Tibial nerve (tissue), 4 donors: ENCODE measurements at regions not wholly inside any gene's neighbourhood (a gene's known extent, or its start where the extent isn't known, plus 50 kb on each side); places are given as distances from the start of the nearest gene placed in this dataset.
"Not testable (repeated sequence)": the region's sequence is repeated elsewhere in the genome, so short reads cannot be mapped to it uniquely, and the experiment has no call there.

ENCODE experiments used
- DNase-seq, 2 donors: peaks; one replicate each; pipeline ENCODE4 v3.0.0-alpha.2; 2019; ENCODE audit warnings: low spot score in 2 of 2
- H3K27ac ChIP-seq, 4 donors: fragments of 200-600 bp; sonication (generic) in 3 of 4; one replicate each; pipeline ENCODE4 v1.5.1; 2017 to 2019; ENCODE audit warnings: mild to moderate bottlenecking in 1 of 4
- H3K27me3 ChIP-seq, 2 donors: fragments of 200-600 bp; sonication (generic) in 1 of 2; one replicate each; pipeline versions ENCODE4 v1.5.1 to v1.6.0; 2017 to 2019
- H3K36me3 ChIP-seq, 3 donors: fragments of 200-600 bp; sonication (generic); one replicate each; pipeline ENCODE4 v1.5.1; 2018 to 2019
- H3K4me1 ChIP-seq, 4 donors: fragments of 200-600 bp; sonication (generic) in 3 of 4; one replicate each; pipeline ENCODE4 v1.5.1; 2017 to 2019
- H3K4me3 ChIP-seq, 4 donors: fragments of 200-600 bp; sonication (generic) in 3 of 4; one replicate each; pipeline ENCODE4 v1.5.1; 2017 to 2019; ENCODE audit warnings: mild to moderate bottlenecking in 1 of 4, moderate library complexity in 1 of 4
- H3K9me3 ChIP-seq, 4 donors: fragments of 200-600 bp; sonication (generic) in 3 of 4; one replicate each; pipeline ENCODE4 v1.5.1; 2017 to 2019
- CTCF ChIP-seq, 5 experiments: fragments of 200-600 bp in 3 of 5; fragments of 450-650 bp in 2 of 5; sonication (generic) in 3 of 5; IDR thresholded peaks; one replicate each; pipeline ENCODE4 v1.5.1; 2016 to 2019; ENCODE audit warnings: antibody characterized with exemption in 5 of 5, mild to moderate bottlenecking in 3 of 5, moderate library complexity in 2 of 5
- EP300 ChIP-seq, 2 donors: sonication (generic); formaldehyde crosslinking; IDR thresholded peaks; one replicate each; pipeline ENCODE4 v1.6.1; 2017; ENCODE audit warnings: antibody characterized with exemption in 2 of 2, mild to moderate bottlenecking in 1 of 2
- POLR2A ChIP-seq, 2 donors: fragments of 450-650 bp; IDR thresholded peaks; one replicate each; pipeline ENCODE4 v1.6.1; 2017; ENCODE audit warnings: antibody characterized with exemption in 2 of 2, mild to moderate bottlenecking in 2 of 2, moderate library complexity in 2 of 2
- WGBS, 2 donors: methylation state at CpG; one replicate each; pipeline ENCODE4 v1.1.5; 2018; 5-methylcytosine and 5-hydroxymethylcytosine counted together

- Histone ChIP-seq H3K9me3 (peaks cover 0 to 2% (median 0%) of the 10 kb centered on the region in 4 donors), H3K27me3 (no peaks in the 10 kb centered on the region), H3K36me3 (no peaks in the 10 kb centered on the region), H3K4me3 (no peak overlapping the region), H3K4me1 (no peaks in the 10 kb centered on the region), H3K27ac (no peak overlapping the region)
- DNase-seq, result no peak
- 62 to 72% methylated on average over 1 of the region's 1 CpG for WGBS, 2 donors
- no peak for TF ChIP-seq EP300 (IDR thresholded peaks at IDR 0.05)
- TF ChIP-seq POLR2A (IDR thresholded peaks at IDR 0.05), result no peak
- no peak for TF ChIP-seq CTCF (IDR thresholded peaks at IDR 0.05)
Observed at GRCh38 chr19:13633522-13633922, 127.2 kb upstream of the CACNA1A start.

- H3K27me3 ChIP-seq, result no peaks in the 10 kb centered on the region
- H3K4me3 ChIP-seq, result no peak overlapping the region
- no peak overlapping the region for H3K27ac ChIP-seq
- H3K4me1 ChIP-seq, result no peaks in the 10 kb centered on the region
- DNase-seq, result no peak
- H3K9me3 ChIP-seq, result peaks cover 0 to 2% (median 0%) of the 10 kb centered on the region in 4 donors
- 13 to 16% methylated on average over 6 of the region's 6 CpGs for WGBS, 2 donors
- TF ChIP-seq POLR2A (IDR thresholded peaks at IDR 0.05), result no peak
- no peak for TF ChIP-seq EP300 (IDR thresholded peaks at IDR 0.05)
- TF ChIP-seq CTCF (IDR thresholded peaks at IDR 0.05), result no peak
- H3K36me3 ChIP-seq, result no peaks in the 10 kb centered on the region
Observed at GRCh38 chr19:13633109-13633508, 126.8 kb upstream of the CACNA1A start.

- H3K4me3 ChIP-seq, H3K4me1 ChIP-seq, H3K27me3 ChIP-seq, DNase-seq, H3K36me3 ChIP-seq, H3K27ac ChIP-seq, H3K9me3 ChIP-seq: not testable (repeated sequence)
- WGBS, 2 donors, result 88 to 92% methylated on average over 7 of the region's 7 CpGs
Observed at GRCh38 chr19:13632164-13632563, 125.9 kb upstream of the CACNA1A start.

GRCh38 chr19:13629687-13630357 lies 123.5 kb upstream of the CACNA1A start:
- Histone ChIP-seq H3K9me3 (no peaks in the 10 kb centered on the region), H3K27me3 (peaks cover 0 to 29% of the 10 kb centered on the region in 2 donors), H3K4me3 (no peak overlapping the region), H3K4me1 (no peaks in the 10 kb centered on the region), H3K27ac (no peak overlapping the region), H3K36me3 (no peaks in the 10 kb centered on the region)
- no peak for DNase-seq
- TF ChIP-seq POLR2A (IDR thresholded peaks at IDR 0.05) (no peak), CTCF (IDR thresholded peaks at IDR 0.05) (no peak), EP300 (IDR thresholded peaks at IDR 0.05) (no peak)
- 71 to 86% methylated on average over 6 of the region's 6 CpGs for WGBS, 2 donors

GRCh38 chr19:13627531-13627930 lies 121.3 kb upstream of the CACNA1A start:
- Histone ChIP-seq H3K36me3 (no peaks in the 10 kb centered on the region), H3K4me1 (no peaks in the 10 kb centered on the region), H3K27me3 (peaks cover 0 to 52% of the 10 kb centered on the region in 2 donors), H3K4me3 (no peak overlapping the region), H3K27ac (no peak overlapping the region), H3K9me3 (no peaks in the 10 kb centered on the region)
- 77 to 83% methylated on average over 5 of the region's 5 CpGs for WGBS, 2 donors
- DNase-seq, result no peak
- no peak for TF ChIP-seq CTCF (IDR thresholded peaks at IDR 0.05)
- no peak for TF ChIP-seq EP300 (IDR thresholded peaks at IDR 0.05)
- TF ChIP-seq POLR2A (IDR thresholded peaks at IDR 0.05), result no peak
